Activated CD4-positive, alpha-beta T cell treated with anti-CD3 and anti-CD28 coated beads, Interleukin-2, amount 50 U/mL, for 24 hours (primary cell): ENCODE measurements at regions not wholly inside any gene's neighbourhood (a gene's known extent, or its start where the extent isn't known, plus 50 kb on each side); places are given as distances from the start of the nearest gene placed in this dataset.
"Not testable (repeated sequence)": the region's sequence is repeated elsewhere in the genome, so short reads cannot be mapped to it uniquely, and the experiment has no call there.

ENCODE experiments used
- DNase-seq, 2 donors: peaks; one replicate each; pipeline ENCODE4 v3.0.0-alpha.2; 2020; ENCODE audit warnings: low read depth in 1 of 2, low spot score in 1 of 2

- DNase-seq, result no peak
These were observed 197.6 kb downstream of the SLC38A4 start for GRCh38 chr12:46628176-46628575.

GRCh38 chr12:46627686-46628085 lies 198.1 kb downstream of the SLC38A4 start:
- no peak for DNase-seq

GRCh38 chr12:46619474-46619873 lies 206.3 kb downstream of the SLC38A4 start:
- not testable (repeated sequence) for DNase-seq

- not testable (repeated sequence) for DNase-seq
These were observed 208.1 kb downstream of the SLC38A4 start for GRCh38 chr12:46617737-46618136.

- DNase-seq, result no peak
These were observed 208.6 kb downstream of the SLC38A4 start for GRCh38 chr12:46617167-46617566.

- DNase-seq, result no peak
These were observed 215.0 kb downstream of the SLC38A4 start for GRCh38 chr12:46610754-46611153.

- DNase-seq, result no peak
These were observed 216.1 kb downstream of the SLC38A4 start for GRCh38 chr12:46609674-46610073.

GRCh38 chr12:46609273-46609623 lies 216.5 kb downstream of the SLC38A4 start:
- no peak for DNase-seq

GRCh38 chr12:46608431-46609272 lies 217.1 kb downstream of the SLC38A4 start:
- no peak for DNase-seq

GRCh38 chr12:46604684-46605083 lies 221.1 kb downstream of the SLC38A4 start:
- no peak for DNase-seq

GRCh38 chr12:46603776-46604456 lies 221.9 kb downstream of the SLC38A4 start:
- no peak for DNase-seq

GRCh38 chr12:46602474-46602873 lies 223.3 kb downstream of the SLC38A4 start:
- DNase-seq, result no peak

GRCh38 chr12:46590991-46591703 lies 218.6 kb upstream of the SLC38A2 start:
- no peak for DNase-seq

- DNase-seq, result no peak
These were observed 213.5 kb upstream of the SLC38A2 start for GRCh38 chr12:46585854-46586621.

GRCh38 chr12:46584098-46584497 lies 211.5 kb upstream of the SLC38A2 start:
- not testable (repeated sequence) for DNase-seq

- DNase-seq, result not testable (repeated sequence)
These were observed 209.4 kb upstream of the SLC38A2 start for GRCh38 chr12:46581990-46582389.

- DNase-seq, result no peak
These were observed 207.9 kb upstream of the SLC38A2 start for GRCh38 chr12:46580445-46580844.

- DNase-seq, result no peak
These were observed 206.9 kb upstream of the SLC38A2 start for GRCh38 chr12:46579474-46579873.

- DNase-seq, result no peak
These were observed 205.8 kb upstream of the SLC38A2 start for GRCh38 chr12:46578190-46578982.

- no peak for DNase-seq
These were observed 204.6 kb upstream of the SLC38A2 start for GRCh38 chr12:46577063-46577776.
